Fibroblast of skin of back (primary cell): ENCODE measurements at regions not wholly inside any gene's neighbourhood (a gene's known extent, or its start where the extent isn't known, plus 50 kb on each side); places are given as distances from the start of the nearest gene placed in this dataset.
"Not testable (repeated sequence)": the region's sequence is repeated elsewhere in the genome, so short reads cannot be mapped to it uniquely, and the experiment has no call there.

Experiments
- DNase-seq: peaks from one replicate; pipeline ENCODE4 v3.0.0-alpha.2; 2013

- peak; percentile 63 for DNase-seq
Observed at GRCh38 chr10:28393956-28394568, 91.2 kb upstream of the MPP7 start.

DNA sequence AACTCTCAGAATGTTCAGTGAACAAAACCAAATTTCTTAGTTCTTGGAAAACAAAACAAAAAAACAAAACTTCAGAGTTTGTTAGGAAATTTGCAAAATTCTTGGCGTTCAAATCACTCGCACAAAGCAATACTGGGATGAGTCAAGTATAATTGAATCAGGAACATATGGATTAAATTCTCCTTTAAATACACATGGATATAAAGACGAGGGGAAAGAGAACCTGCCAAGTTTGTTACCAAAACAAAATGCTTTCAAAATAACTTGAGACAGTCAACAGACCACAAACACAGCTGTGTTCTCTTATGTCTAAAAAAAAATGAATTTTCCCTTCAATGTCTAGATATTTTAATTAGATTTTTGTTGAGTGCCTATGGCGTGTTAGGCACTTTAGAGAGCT lies 93.5 kb upstream of the MPP7 start:
- peak; percentile 16 for DNase-seq

DNA sequence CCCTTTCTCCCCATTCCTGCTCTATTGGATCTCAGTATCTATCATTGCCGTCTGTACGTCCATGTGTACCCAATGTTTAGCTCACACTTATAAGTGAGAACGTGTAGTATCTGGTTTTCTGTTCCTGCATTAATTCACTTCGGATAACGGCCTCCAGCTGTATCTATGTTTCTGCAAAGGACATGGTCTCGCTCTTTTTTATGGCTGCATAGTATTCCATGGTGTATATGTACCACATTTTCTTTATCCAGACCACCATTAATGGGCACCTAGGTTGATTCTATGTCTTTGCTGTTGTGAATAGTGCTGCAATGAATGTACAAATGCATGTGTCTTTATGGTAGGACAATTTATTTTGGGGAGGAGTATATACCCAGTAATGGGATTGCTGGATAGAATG lies 94.4 kb upstream of the MPP7 start:
- no peak for DNase-seq

DNA sequence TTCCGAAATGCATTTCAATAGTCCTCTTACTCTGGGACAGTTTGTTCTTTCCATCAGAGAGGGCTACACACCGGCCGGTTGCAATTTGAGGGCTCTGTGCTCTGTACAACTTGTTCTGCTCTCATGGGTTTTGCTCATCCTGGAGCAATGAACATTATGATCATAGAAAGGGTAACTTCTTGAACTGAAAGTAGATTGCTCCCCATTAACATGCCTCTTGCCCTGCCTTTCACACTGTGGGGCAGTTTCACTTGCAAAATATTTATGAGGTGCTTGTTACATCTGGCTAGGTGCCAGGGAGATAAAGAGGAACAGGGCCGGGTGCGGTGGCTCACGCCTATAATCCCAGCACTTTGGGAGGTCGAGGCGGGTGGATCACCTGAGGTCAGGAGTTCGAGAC lies 97.3 kb upstream of the MPP7 start:
- DNase-seq, result no peak

- no peak for DNase-seq
Observed at GRCh38 chr10:28400681-28401080, 97.8 kb upstream of the MPP7 start.

DNA sequence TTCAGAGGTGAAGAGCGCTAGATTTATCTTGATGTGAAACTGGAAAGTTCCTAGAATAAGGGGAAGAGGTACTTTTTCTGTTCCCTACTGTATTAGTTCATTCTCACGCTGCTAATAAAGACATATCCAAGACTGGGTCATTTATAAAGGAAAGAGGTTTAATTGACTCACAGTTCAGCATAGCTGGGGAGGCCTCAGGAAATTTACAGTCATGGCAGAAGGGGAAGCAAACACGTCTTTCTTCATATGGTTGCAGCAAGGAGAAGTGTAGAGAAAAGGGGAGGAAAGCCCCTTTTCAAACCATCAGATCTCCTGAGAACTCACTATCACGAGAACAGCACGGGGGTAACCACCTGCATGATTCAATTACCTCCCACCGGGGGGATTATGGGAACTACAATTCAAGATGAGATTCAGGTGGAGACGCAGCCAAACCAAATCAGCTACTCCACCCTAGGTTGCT lies 99.8 kb upstream of the MPP7 start:
- DNase-seq, result not testable (repeated sequence)

DNA sequence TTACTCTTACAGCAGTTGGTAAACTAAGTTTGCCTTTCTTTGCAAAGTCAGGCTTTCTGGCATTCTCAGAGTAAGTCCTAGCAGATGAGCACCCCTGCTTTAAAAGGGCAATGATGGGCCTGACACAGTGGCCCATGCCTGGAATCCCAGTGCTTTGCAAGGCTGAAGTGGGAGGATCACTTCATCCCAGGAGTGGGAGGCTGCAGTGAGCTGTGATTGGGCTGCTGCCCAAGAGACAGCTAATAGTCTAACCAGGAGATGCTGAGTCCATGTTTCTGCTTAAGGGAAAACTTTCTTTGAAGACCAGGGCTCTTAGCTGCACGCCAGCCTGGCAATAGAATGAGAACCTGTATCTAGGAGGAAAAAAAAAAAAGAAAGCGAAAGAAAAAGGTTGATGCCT lies 100.2 kb upstream of the MPP7 start:
- no peak for DNase-seq

GRCh38 chr10:28408237-28408777 lies 105.4 kb upstream of the MPP7 start:
- no peak for DNase-seq

GRCh38 chr10:28410420-28411135 lies 107.7 kb upstream of the MPP7 start:
- no peak for DNase-seq

- no peak for DNase-seq
Observed at GRCh38 chr10:28411136-28411460, 108.2 kb upstream of the MPP7 start.

DNA sequence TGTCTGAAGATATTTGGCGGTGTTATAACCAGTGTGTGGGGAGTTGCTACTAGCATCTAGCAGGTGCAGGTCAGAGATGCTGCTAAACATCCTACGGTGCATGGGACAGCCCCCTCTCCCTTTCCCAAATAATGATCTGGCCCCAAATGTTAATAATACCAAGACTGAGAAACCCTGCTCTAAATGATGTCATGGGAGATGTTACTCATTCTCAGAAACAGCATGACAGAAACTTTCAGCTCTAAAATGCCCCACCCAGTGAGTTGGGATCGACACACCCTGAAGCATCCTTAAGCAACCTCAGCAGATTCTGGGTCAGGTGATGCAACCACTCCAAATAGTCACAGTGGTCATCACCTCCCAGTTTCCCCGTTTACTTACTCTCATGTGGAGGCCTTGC lies 108.8 kb upstream of the MPP7 start:
- no peak for DNase-seq

- DNase-seq, result no peak
Observed at GRCh38 chr10:28418069-28418468, 114.8 kb upstream of the WAC start.

- DNase-seq, result peak; percentile 21
Observed at GRCh38 chr10:28425422-28425821, 107.5 kb upstream of the WAC start.

- no peak for DNase-seq
Observed at GRCh38 chr10:28426392-28427159, 106.3 kb upstream of the WAC start.

- DNase-seq, result no peak
Observed at GRCh38 chr10:28427376-28427775, 105.5 kb upstream of the WAC start.

- DNase-seq, result no peak
Observed at GRCh38 chr10:28429045-28429444, 103.9 kb upstream of the WAC start.

GRCh38 chr10:28429573-28430216 lies 103.2 kb upstream of the WAC start:
- DNase-seq, result peak; percentile 8

DNA sequence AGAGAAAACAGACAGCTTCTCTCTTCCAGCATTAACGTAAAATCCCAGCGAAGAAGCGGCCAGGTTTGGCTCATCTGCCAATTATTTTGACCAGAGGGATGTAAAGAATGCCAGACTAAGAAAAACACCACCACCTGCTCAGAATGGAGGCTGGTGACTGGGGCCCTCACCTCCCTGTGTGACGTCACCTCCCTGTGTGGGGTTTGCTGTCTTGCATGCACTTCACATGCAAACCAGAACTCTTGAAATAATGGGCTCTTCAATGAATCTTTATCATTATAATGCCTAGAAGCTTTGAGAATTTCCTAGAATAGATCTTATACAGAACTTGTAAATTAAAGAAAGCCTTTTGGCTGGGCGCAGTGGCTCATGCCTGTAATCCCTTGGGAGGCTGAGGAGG lies 101.8 kb upstream of the WAC start:
- DNase-seq, result no peak

GRCh38 chr10:28432210-28432676 lies 100.7 kb upstream of the WAC start:
- DNase-seq, result peak; percentile 79

GRCh38 chr10:28434063-28434462 lies 98.9 kb upstream of the WAC start:
- DNase-seq, result no peak

DNA sequence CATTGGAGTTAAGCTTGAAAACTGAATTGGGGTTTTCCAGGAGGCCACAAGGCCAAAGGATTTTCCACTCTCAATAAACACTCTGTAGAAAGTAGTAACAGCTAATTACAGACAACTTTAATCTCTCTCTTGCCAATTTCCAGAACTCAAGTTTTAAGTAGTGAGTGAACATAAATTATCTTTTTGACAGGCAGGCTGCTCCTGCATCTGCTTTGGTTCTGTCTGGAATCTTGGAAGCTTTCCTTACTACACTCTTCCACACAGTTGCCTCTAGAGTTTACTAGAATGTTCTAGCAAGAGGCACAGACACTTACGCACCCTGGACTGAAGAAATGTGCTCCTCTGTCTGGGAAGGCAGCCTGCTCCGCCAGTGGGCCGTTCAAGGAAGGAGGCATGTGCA lies 90.5 kb upstream of the WAC start:
- DNase-seq, result no peak

DNA sequence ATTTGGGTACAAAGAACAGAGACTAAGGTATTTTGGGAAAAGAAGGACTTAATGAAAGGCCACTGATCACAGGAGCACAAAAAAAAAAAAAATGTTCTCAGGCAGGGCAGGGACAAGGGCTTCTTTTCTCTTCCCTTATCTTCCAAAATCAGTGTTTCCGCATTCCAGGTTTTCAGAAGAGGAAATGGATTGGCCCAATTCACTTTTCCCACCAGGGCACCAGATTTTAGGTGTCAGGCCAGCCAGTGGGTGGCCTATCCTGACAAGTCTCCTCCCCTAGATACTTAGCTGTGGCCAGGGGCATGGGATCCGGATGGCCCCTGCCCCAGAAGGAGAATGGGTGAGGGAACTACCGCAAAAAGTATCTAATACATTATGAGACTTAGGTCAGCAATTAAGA lies 88.9 kb upstream of the WAC start:
- no peak for DNase-seq

DNA sequence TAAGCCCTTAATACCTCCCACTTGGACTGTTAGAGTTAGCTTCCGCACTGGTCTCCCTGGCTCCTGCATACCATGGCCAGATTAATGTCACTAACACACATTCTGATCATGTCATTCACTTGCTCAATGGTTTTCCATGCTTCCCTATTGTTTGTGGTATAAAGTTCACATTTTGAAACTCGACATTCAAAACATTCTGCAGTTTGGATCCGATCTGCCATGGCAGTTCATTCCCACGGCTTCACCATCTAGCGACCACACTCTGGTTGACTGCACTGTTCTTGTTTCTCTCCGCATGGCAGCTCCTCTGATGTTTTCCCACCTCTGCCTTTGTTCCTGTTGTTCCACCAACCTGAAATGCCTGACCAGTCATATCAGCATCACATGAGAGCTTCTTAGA lies 87.4 kb upstream of the WAC start:
- no peak for DNase-seq
